HCT116 (cell line): ENCODE measurements at regions not wholly inside any gene's neighbourhood (a gene's known extent, or its start where the extent isn't known, plus 50 kb on each side); places are given as distances from the start of the nearest gene placed in this dataset.

Source experiments
- ATAC-seq: fragments of 200-7000 bp; cut with Tn5 transposase; 2 replicates; pipeline ENCODE4 v1.9.1; 2020; ENCODE audit warnings: mild to moderate bottlenecking, moderate library complexity
- BruUV-seq: library from RNA; stranded (reverse); fragments of 400-500 nt; replicated peaks from 2 replicates; lab custom pipeline; 2021; lab: Mats Ljungman, UMichigan
- CTCF ChIA-PET: fragments of 300-600 bp; sonication (Branson Sonifier 250); formaldehyde crosslinking; loops from one replicate; lab custom pipeline; 2021; ENCODE audit warnings: antibody characterized with exemption; lab: Charles Lee
- POLR2A ChIA-PET: fragments of 300-600, 350-600 bp; sonication (Branson Sonifier 250); formaldehyde crosslinking; loops from one replicate; lab custom pipeline; 2021; ENCODE audit warnings: antibody characterized with exemption; lab: Charles Lee
- RAD21 ChIA-PET, 2 experiments: fragments of 300-600 bp; sonication (Branson Sonifier 250); formaldehyde crosslinking; loops; one replicate each; lab custom pipeline; 2023; ENCODE audit warnings: low total read pairs in 2 of 2; ENCODE audit not compliant: uncharacterized antibody in 2 of 2, unreplicated experiment in 2 of 2, low non-redundant PET in 1 of 2; lab: Charles Lee
- DNase-seq: peaks from one replicate; pipeline ENCODE4 v3.0.0-alpha.2; 2010; ENCODE audit warnings: low read depth, low spot score
- H2AFZ ChIP-seq: fragments of 200-600 bp; shearing (Covaris generic), sonication (generic); 2 replicates; pipeline ENCODE4 v1.6.1; 2017; ENCODE audit warnings: low read depth, mixed run types, mixed read lengths, antibody characterized with exemption, low read length; ENCODE audit not compliant: poor library complexity, severe bottlenecking
- H3K27ac ChIP-seq: 2 replicates; pipeline ENCODE4 v1.5.1; 2012; ENCODE audit warnings: low read depth, low read length
- H3K27me3 ChIP-seq: fragments of 200-600 bp; sonication (generic); 2 replicates; pipeline ENCODE4 v1.6.1; 2016; ENCODE audit warnings: mixed run types, low read length, mixed read lengths; ENCODE audit not compliant: insufficient read depth
- H3K36me3 ChIP-seq, 2 experiments: fragments of 200-500 bp in 1 of 2; fragments of 200-600 bp in 1 of 2; sonication (Bioruptor generic) in 1 of 2; sonication (generic) in 1 of 2; 2 replicates each; pipeline versions ENCODE4 v1.5.1 to v1.6.1; 2014 to 2016; ENCODE audit warnings: low read length in 2 of 2, inconsistent platforms in 1 of 2, mixed read lengths in 1 of 2, mixed run types in 1 of 2; ENCODE audit not compliant: insufficient read depth in 2 of 2, control insufficient read depth in 1 of 2
- H3K4me1 ChIP-seq, 2 experiments: fragments of 200-600 bp in 1 of 2; sonication (generic) in 1 of 2; 2 replicates each; pipeline versions ENCODE4 v1.5.1 to v1.6.1; 2012 to 2017; ENCODE audit warnings: low read length in 2 of 2, inconsistent platforms in 1 of 2, mild to moderate bottlenecking in 1 of 2, mixed read lengths in 1 of 2, mixed run types in 1 of 2, moderate library complexity in 1 of 2; ENCODE audit not compliant: insufficient read depth in 2 of 2, control insufficient read depth in 1 of 2
- H3K4me2 ChIP-seq: fragments of 200-600 bp; sonication (generic); 2 replicates; pipeline ENCODE4 v1.6.1; 2017; ENCODE audit warnings: mixed run types, low read length, mixed read lengths
- H3K4me3 ChIP-seq, 2 experiments: fragments of 200-600 bp in 1 of 2; sonication (generic) in 1 of 2; replicated peaks in 1 of 2; 2 replicates each; pipeline ENCODE4 v1.5.1; 2011 to 2016; ENCODE audit warnings: low read length in 2 of 2, control low read depth in 1 of 2, low read depth in 1 of 2, mild to moderate bottlenecking in 1 of 2, mixed read lengths in 1 of 2, mixed run types in 1 of 2
- H3K79me2 ChIP-seq: fragments of 200-600 bp; sonication (generic); 2 replicates; pipeline ENCODE4 v1.6.1; 2017; ENCODE audit warnings: mild to moderate bottlenecking, mixed run types, low read length, moderate library complexity, mixed read lengths; ENCODE audit not compliant: insufficient read depth
- H3K9ac ChIP-seq: fragments of 200-600 bp; sonication (generic); 2 replicates; pipeline ENCODE4 v1.6.1; 2016; ENCODE audit warnings: low read length, mixed read lengths
- H3K9me2 ChIP-seq: fragments of 200-600 bp; sonication (generic), shearing (Covaris generic); 2 replicates; pipeline ENCODE4 v1.6.1; 2017; ENCODE audit warnings: mixed run types, mild to moderate bottlenecking, moderate library complexity; ENCODE audit not compliant: insufficient read depth
- H3K9me3 ChIP-seq, 2 experiments: fragments of 200-500 bp in 1 of 2; fragments of 200-600 bp in 1 of 2; sonication (Bioruptor generic) in 1 of 2; sonication (generic) in 1 of 2; 2 replicates each; pipeline ENCODE4 v1.6.1; 2014 to 2017; ENCODE audit warnings: low read length in 2 of 2, mixed read lengths in 2 of 2, inconsistent platforms in 1 of 2, low read depth in 1 of 2, mild to moderate bottlenecking in 1 of 2, mixed run types in 1 of 2, moderate library complexity in 1 of 2; ENCODE audit not compliant: control insufficient read depth in 1 of 2, insufficient read depth in 1 of 2
- H4K20me1 ChIP-seq: fragments of 200-600 bp; sonication (generic), shearing (Covaris generic); 2 replicates; pipeline ENCODE4 v1.6.1; 2017; ENCODE audit warnings: mixed run types, mild to moderate bottlenecking, moderate library complexity; ENCODE audit not compliant: insufficient read depth
- ATF3 ChIP-seq: IDR thresholded peaks from 2 replicates; pipeline ENCODE4 v1.6.1; 2012
- CBX3 ChIP-seq: IDR thresholded peaks from 2 replicates; pipeline ENCODE4 v1.6.1; 2012; ENCODE audit warnings: low read depth
- CTCF ChIP-seq, 3 experiments: fragments of 200-600 bp in 1 of 3; sonication (generic) in 1 of 3; IDR thresholded peaks in 2 of 3; conservative IDR thresholded peaks in 1 of 3; 2 replicates each; pipeline ENCODE4 v1.5.1; 2012 to 2017; ENCODE audit warnings: low read depth in 2 of 3, low read length in 2 of 3, antibody characterized with exemption in 1 of 3, borderline replicate concordance in 1 of 3, control low read depth in 1 of 3, mild to moderate bottlenecking in 1 of 3, mixed read lengths in 1 of 3, mixed run types in 1 of 3, moderate library complexity in 1 of 3; ENCODE audit not compliant: insufficient read depth in 1 of 3
- EGR1 ChIP-seq: IDR thresholded peaks from 2 replicates; pipeline ENCODE4 v1.6.1; 2012; ENCODE audit warnings: low read depth
- EZH2phosphoT487 ChIP-seq: fragments of 200-600 bp; IDR thresholded peaks from 2 replicates; pipeline ENCODE4 v1.6.1; 2018; ENCODE audit warnings: antibody characterized with exemption, borderline replicate concordance
- POLR2A ChIP-seq: IDR thresholded peaks from 2 replicates; pipeline ENCODE4 v1.7.0; 2011; ENCODE audit warnings: borderline replicate concordance; ENCODE audit not compliant: insufficient read depth, insufficient read length; ENCODE audit errors: extremely low read depth
- SIN3A ChIP-seq: IDR thresholded peaks from 2 replicates; pipeline ENCODE4 v1.6.1; 2012; ENCODE audit warnings: low read depth
- TCF7L2 ChIP-seq: IDR thresholded peaks from 2 replicates; pipeline ENCODE4 v1.7.0; 2011; ENCODE audit warnings: borderline replicate concordance, inconsistent platforms; ENCODE audit not compliant: insufficient read depth, insufficient read length; ENCODE audit errors: extremely low read depth
- YY1 ChIP-seq: IDR thresholded peaks from 2 replicates; pipeline ENCODE4 v1.6.1; 2011; ENCODE audit warnings: low read length, low read depth, moderate library complexity, mild to moderate bottlenecking; ENCODE audit not compliant: insufficient replicate concordance; ENCODE audit errors: extremely low read depth
- intact Hi-C: fragments of 100-400 bp; cut with micrococcal nuclease; formaldehyde crosslinking; loops from 2 replicates; pipeline ENCODE4 v1.10.0; 2022

GRCh38 chr4:100022792-100023222 lies 72.7 kb upstream of the H2AZ1 start:
- RAD21 ChIA-PET: no interaction called here
- DNase-seq: no peak
- no peak overlapping the region for H3K9ac ChIP-seq
- no peak overlapping the region for H3K4me3 ChIP-seq
- 0 out of 2 replicates have a peak, but pooled peaks cover 3% of the 10 kb centered on the region for H3K9me2 ChIP-seq
- no peaks in the 10 kb centered on the region for H3K36me3 ChIP-seq
- no peak overlapping the region for H3K27ac ChIP-seq
- H3K4me2 ChIP-seq: no peak overlapping the region
- BruUV-seq: no TSS peak
- POLR2A ChIA-PET: no interaction called here
- no peaks in the 10 kb centered on the region for H3K9me3 ChIP-seq
- no peaks in the 10 kb centered on the region for H3K4me1 ChIP-seq
- no peak for ATAC-seq
- no peaks in the 10 kb centered on the region for H4K20me1 ChIP-seq
- H3K27me3 ChIP-seq: no peaks in the 10 kb centered on the region
- intact Hi-C loops: no loop called here
- no peak overlapping the region for H2AFZ ChIP-seq
- CTCF ChIA-PET: no interaction called here
- no peaks in the 10 kb centered on the region for H3K79me2 ChIP-seq
- TF ChIP-seq YY1 (no peak), EZH2phosphoT487 (no peak), TCF7L2 (no peak), SIN3A (no peak), CTCF (IDR thresholded peaks at IDR 0.05 in 2 of 3, conservative IDR thresholded peaks at IDR 0.05 in 1 of 3; ENCODE audit: borderline replicate concordance in 1 of 3, insufficient read depth in 1 of 3, low read depth in 2 of 3, low read length in 2 of 3) (no peak), CBX3 (no peak), ATF3 (no peak), POLR2A (no peak), EGR1 (no peak)
